ENCODE measurements at regions not wholly inside any gene's neighbourhood (a gene's known extent, or its start where the extent isn't known, plus 50 kb on each side); places are given as distances from the start of the nearest gene placed in this dataset.
A peak's percentile ranks its signal among the peaks of the same experiment; 100 is the strongest.

DNA sequence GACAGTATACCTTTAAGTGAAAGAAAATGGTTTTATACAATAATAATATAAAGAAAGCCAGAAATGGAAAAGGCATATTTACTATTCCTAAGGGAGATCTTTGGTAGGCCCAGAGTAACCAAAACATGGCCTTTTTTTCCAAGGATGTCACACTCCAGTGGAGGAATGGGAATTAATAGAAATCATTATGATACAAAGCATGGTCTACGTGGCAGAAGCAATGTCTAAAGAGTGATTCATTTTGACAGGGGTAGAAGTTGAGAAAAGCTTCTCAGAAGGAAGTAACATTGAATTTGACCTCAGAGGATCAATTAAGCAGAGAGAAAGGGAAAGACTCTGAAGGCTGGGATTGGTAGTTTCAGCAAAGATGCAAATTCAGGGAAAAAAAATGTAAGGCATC, 208.6 kb downstream of the BTG1 start:
- ATAC-seq (no peak), DNase-seq (no peak)
- Histone ChIP-seq H3K4me2 (ENCODE audit: low read length) (no peak overlapping the region), H3K9me2 (replicated peaks; ENCODE audit: low read length) (no peaks in the 10 kb centered on the region), H3K9ac (ENCODE audit: low read length) (no peak overlapping the region), H3F3A (ENCODE audit: low read length, unreplicated experiment) (no peaks in the 10 kb centered on the region), H3K9me3 (ENCODE audit: low read length) (no peaks in the 10 kb centered on the region), H3K36me3 (ENCODE audit: low read depth, low read length) (no peaks in the 10 kb centered on the region), H2AFZ (ENCODE audit: low read length) (no peak overlapping the region), H3K4me1 (ENCODE audit: insufficient read depth, low read length) (0 out of 2 replicates have a peak, but pooled peaks cover 3% of the 10 kb centered on the region), H3K27me3 (ENCODE audit: low read length) (no peaks in the 10 kb centered on the region), H3K4me3 (ENCODE audit: low read length) (no peak overlapping the region), H3K27ac (ENCODE audit: low read length) (no peak overlapping the region), H4K20me1 (ENCODE audit: low read length) (no peaks in the 10 kb centered on the region), H3K79me2 (ENCODE audit: low read length) (no peaks in the 10 kb centered on the region)
- intact Hi-C loops (cut with micrococcal nuclease) = no loop called here
- POLR2A ChIA-PET (ENCODE audit: unreplicated experiment) = no interaction called here
- no peak for TF ChIP-seq EZH2 (IDR thresholded peaks at IDR 0.05; ENCODE audit: low read length, unreplicated experiment)
- TF ChIP-seq, protein P1, sequence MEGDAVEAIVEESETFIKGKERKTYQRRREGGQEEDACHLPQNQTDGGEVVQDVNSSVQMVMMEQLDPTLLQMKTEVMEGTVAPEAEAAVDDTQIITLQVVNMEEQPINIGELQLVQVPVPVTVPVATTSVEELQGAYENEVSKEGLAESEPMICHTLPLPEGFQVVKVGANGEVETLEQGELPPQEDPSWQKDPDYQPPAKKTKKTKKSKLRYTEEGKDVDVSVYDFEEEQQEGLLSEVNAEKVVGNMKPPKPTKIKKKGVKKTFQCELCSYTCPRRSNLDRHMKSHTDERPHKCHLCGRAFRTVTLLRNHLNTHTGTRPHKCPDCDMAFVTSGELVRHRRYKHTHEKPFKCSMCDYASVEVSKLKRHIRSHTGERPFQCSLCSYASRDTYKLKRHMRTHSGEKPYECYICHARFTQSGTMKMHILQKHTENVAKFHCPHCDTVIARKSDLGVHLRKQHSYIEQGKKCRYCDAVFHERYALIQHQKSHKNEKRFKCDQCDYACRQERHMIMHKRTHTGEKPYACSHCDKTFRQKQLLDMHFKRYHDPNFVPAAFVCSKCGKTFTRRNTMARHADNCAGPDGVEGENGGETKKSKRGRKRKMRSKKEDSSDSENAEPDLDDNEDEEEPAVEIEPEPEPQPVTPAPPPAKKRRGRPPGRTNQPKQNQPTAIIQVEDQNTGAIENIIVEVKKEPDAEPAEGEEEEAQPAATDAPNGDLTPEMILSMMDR (conservative IDR thresholded peaks at IDR 0.05; ENCODE audit: low read depth, low read length) = no peak
- TF ChIP-seq EZH2phosphoT487 (IDR thresholded peaks at IDR 0.05; ENCODE audit: borderline replicate concordance, low read length) = no peak
- BruUV-seq (replicated peaks) = no TSS peak
- CTCF ChIA-PET = no interaction called here

DNA sequence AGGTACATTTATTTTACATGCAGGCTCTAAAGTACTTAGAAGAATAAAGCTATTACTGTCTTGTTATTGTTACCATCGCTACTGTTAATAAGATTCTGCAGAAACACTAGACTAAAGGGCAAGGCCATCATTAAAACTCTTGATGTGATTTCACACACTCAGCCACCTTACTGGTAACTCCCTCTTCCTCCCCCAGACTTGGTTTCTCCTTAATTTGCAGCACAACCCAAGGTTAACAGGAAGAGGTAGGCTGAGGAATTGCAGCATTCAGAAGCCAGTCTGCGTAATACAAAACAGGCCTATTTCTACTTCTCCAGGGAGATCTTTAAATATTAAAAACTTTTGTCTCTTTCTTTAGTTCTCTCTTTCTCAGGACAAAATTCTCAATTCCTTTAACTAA, 210.3 kb downstream of the BTG1 start:
- H3K9me3 ChIP-seq (ENCODE audit: low read length) = no peaks in the 10 kb centered on the region
- intact Hi-C loops (cut with micrococcal nuclease) = no loop called here
- no peak overlapping the region for H3K9ac ChIP-seq (ENCODE audit: low read length)
- no peaks in the 10 kb centered on the region for H3K36me3 ChIP-seq (ENCODE audit: low read depth, low read length)
- no TSS peak for BruUV-seq (replicated peaks)
- no peaks in the 10 kb centered on the region for H4K20me1 ChIP-seq (ENCODE audit: low read length)
- no peak overlapping the region for H3K4me2 ChIP-seq (ENCODE audit: low read length)
- ChIA-PET CTCF (no interaction called here), POLR2A (ENCODE audit: unreplicated experiment) (no interaction called here)
- no peak overlapping the region for H3K4me3 ChIP-seq (ENCODE audit: low read length)
- ATAC-seq (no peak), DNase-seq (no peak)
- no peaks in the 10 kb centered on the region for H3K9me2 ChIP-seq (replicated peaks; ENCODE audit: low read length)
- H3K4me1 ChIP-seq (ENCODE audit: insufficient read depth, low read length) = peaks cover 16% of the 10 kb centered on the region
- H3K27ac ChIP-seq (ENCODE audit: low read length) = no peak overlapping the region
- H3K27me3 ChIP-seq (ENCODE audit: low read length) = no peaks in the 10 kb centered on the region
- no peak overlapping the region for H2AFZ ChIP-seq (ENCODE audit: low read length)
- H3K79me2 ChIP-seq (ENCODE audit: low read length) = no peaks in the 10 kb centered on the region
- TF ChIP-seq EZH2phosphoT487 (IDR thresholded peaks at IDR 0.05; ENCODE audit: borderline replicate concordance, low read length) (no peak), EZH2 (IDR thresholded peaks at IDR 0.05; ENCODE audit: low read length, unreplicated experiment) (no peak)
- TF ChIP-seq, protein P1 (conservative IDR thresholded peaks at IDR 0.05; ENCODE audit: low read depth, low read length) = no peak
- no peaks in the 10 kb centered on the region for H3F3A ChIP-seq (ENCODE audit: low read length, unreplicated experiment)

DNA sequence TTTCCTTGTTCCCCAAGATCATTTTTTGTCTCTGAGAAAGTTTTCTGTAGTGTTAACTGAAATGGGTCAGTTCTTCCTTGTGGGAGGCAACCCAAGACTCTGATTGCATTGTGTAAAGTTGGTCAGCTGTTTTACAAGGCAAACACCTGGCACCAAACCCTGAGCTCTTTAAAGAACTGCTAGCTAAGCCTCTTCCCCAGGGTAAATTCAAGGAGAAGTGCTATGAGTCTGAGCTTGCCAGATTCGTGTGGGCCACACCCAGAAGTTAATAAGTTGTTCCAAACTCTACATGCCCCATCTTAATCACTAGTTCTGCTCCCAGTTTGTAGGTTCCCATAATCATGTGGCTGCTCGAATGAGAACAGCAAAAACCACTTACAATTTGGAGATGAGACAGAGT, 214.5 kb downstream of the BTG1 start:
- no peaks in the 10 kb centered on the region for H4K20me1 ChIP-seq (ENCODE audit: low read length)
- no peaks in the 10 kb centered on the region for H3K27me3 ChIP-seq (ENCODE audit: low read length)
- no peaks in the 10 kb centered on the region for H3K9me2 ChIP-seq (replicated peaks; ENCODE audit: low read length)
- TF ChIP-seq, protein P1 (conservative IDR thresholded peaks at IDR 0.05; ENCODE audit: low read depth, low read length) = no peak
- no peak for TF ChIP-seq EZH2 (IDR thresholded peaks at IDR 0.05; ENCODE audit: low read length, unreplicated experiment)
- no peak for TF ChIP-seq EZH2phosphoT487 (IDR thresholded peaks at IDR 0.05; ENCODE audit: borderline replicate concordance, low read length)
- intact Hi-C loops (cut with micrococcal nuclease) = loop anchor here (2.0 kb wide), 2 partner anchors 22 to 120 kb away; no protein-coding TSS in a partner anchor
- H3F3A ChIP-seq (ENCODE audit: low read length, unreplicated experiment) = no peaks in the 10 kb centered on the region
- CTCF ChIA-PET = interaction anchor here (0.6 to 0.8 kb wide), 3 partner anchors 116 to 181 kb away, joined by 3 to 4 read pairs (median 4); no protein-coding TSS in a partner anchor
- peak; percentile 74 for DNase-seq
- H3K4me2 ChIP-seq (ENCODE audit: low read length) = no peak overlapping the region
- no peaks in the 10 kb centered on the region for H3K36me3 ChIP-seq (ENCODE audit: low read depth, low read length)
- no peak overlapping the region for H3K4me3 ChIP-seq (ENCODE audit: low read length)
- POLR2A ChIA-PET (ENCODE audit: unreplicated experiment) = no interaction called here
- no TSS peak for BruUV-seq (replicated peaks)
- H3K9me3 ChIP-seq (ENCODE audit: low read length) = no peaks in the 10 kb centered on the region
- H3K9ac ChIP-seq (ENCODE audit: low read length) = no peak overlapping the region
- H2AFZ ChIP-seq (ENCODE audit: low read length) = no peak overlapping the region
- no peaks in the 10 kb centered on the region for H3K79me2 ChIP-seq (ENCODE audit: low read length)
- H3K4me1 ChIP-seq (ENCODE audit: insufficient read depth, low read length) = peaks cover 27% of the 10 kb centered on the region
- peak; percentile 75 for ATAC-seq
- H3K27ac ChIP-seq (ENCODE audit: low read length) = 0 out of 2 replicates have a peak overlapping the region, but pooled peaks have one; percentile 37

Measured in PC-3 (cell line).